SK-N-DZ (cell line): ENCODE measurements at regions not wholly inside any gene's neighbourhood (a gene's known extent, or its start where the extent isn't known, plus 50 kb on each side); places are given as distances from the start of the nearest gene placed in this dataset.
"Not testable (repeated sequence)": the region's sequence is repeated elsewhere in the genome, so short reads cannot be mapped to it uniquely, and the experiment has no call there.

Experiments used
- DNase-seq: peaks from one replicate; pipeline ENCODE4 v3.0.0-alpha.2; 2015; ENCODE audit warnings: low spot score

GRCh38 chr5:179456075-179456474 lies 94.3 kb upstream of the RUFY1 start:
- DNase-seq = not testable (repeated sequence)

- DNase-seq = no peak
Observed at GRCh38 chr5:179455320-179455719, 95.0 kb upstream of the RUFY1 start.

GRCh38 chr5:179454356-179454755 lies 96.0 kb upstream of the RUFY1 start:
- no peak for DNase-seq

GRCh38 chr5:179453616-179454015 lies 96.7 kb upstream of the RUFY1 start:
- no peak for DNase-seq

- no peak for DNase-seq
Observed at GRCh38 chr5:179452356-179453230, 97.8 kb upstream of the RUFY1 start.

- no peak for DNase-seq
Observed at GRCh38 chr5:179451828-179452196, 98.5 kb upstream of the RUFY1 start.

GRCh38 chr5:179451114-179451827 lies 99.1 kb upstream of the RUFY1 start:
- DNase-seq = no peak

- not testable (repeated sequence) for DNase-seq
Observed at GRCh38 chr5:179449950-179450349, 100.4 kb upstream of the RUFY1 start.

GRCh38 chr5:179448282-179448681 lies 102.1 kb upstream of the RUFY1 start:
- DNase-seq = not testable (repeated sequence)

- DNase-seq = not testable (repeated sequence)
Observed at GRCh38 chr5:179442289-179442688, 97.0 kb upstream of the ADAMTS2 start.

- peak; percentile 88 for DNase-seq
Observed at GRCh38 chr5:179439181-179439985, 94.1 kb upstream of the ADAMTS2 start.

- peak; percentile 65 for DNase-seq
Observed at GRCh38 chr5:179438461-179438860, 93.2 kb upstream of the ADAMTS2 start.

- peak; percentile 94 for DNase-seq
Observed at GRCh38 chr5:179438011-179438441, 92.8 kb upstream of the ADAMTS2 start.

GRCh38 chr5:179437341-179438001 lies 92.2 kb upstream of the ADAMTS2 start:
- DNase-seq = peak; percentile 96

GRCh38 chr5:179436321-179437122 lies 91.3 kb upstream of the ADAMTS2 start:
- DNase-seq = peak; percentile 99

GRCh38 chr5:179435731-179436315 lies 90.6 kb upstream of the ADAMTS2 start:
- peak; percentile 91 for DNase-seq

GRCh38 chr5:179435181-179435580 lies 89.9 kb upstream of the ADAMTS2 start:
- no peak for DNase-seq

GRCh38 chr5:179432547-179432946 lies 87.3 kb upstream of the ADAMTS2 start:
- DNase-seq = no peak

GRCh38 chr5:179431221-179431824 lies 86.1 kb upstream of the ADAMTS2 start:
- DNase-seq = no peak
